Right renal cortex interstitium (tissue), 3 donors: ENCODE measurements at regions not wholly inside any gene's neighbourhood (a gene's known extent, or its start where the extent isn't known, plus 50 kb on each side); places are given as distances from the start of the nearest gene placed in this dataset.

Experiments
- DNase-seq, 3 donors: peaks; one replicate each; pipeline ENCODE4 v3.0.0-alpha.2; 2013; ENCODE audit warnings: low read depth in 3 of 3, low spot score in 2 of 3

GRCh38 chr14:85273099-85273677, 256.8 kb upstream of the FLRT2 start:
- no peak for DNase-seq

DNA sequence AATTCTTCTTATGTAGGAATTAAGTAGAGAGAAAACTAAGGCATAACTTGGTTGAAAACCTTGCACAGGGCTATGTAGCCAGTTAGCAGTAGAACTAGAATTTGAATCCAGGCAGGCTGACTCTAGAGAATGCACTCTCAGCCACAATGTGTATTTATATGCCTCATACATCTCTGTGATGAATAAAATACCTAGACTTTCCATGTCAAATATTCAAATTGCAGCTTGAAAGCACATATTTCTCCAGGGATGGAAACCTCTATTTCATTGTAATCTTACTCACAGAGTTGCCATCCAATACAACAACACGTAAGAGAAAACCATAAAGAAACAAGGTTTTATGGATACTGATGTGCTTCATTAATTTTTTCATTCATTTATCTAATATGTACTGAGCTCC, 256.0 kb upstream of the FLRT2 start:
- no peak for DNase-seq

DNA sequence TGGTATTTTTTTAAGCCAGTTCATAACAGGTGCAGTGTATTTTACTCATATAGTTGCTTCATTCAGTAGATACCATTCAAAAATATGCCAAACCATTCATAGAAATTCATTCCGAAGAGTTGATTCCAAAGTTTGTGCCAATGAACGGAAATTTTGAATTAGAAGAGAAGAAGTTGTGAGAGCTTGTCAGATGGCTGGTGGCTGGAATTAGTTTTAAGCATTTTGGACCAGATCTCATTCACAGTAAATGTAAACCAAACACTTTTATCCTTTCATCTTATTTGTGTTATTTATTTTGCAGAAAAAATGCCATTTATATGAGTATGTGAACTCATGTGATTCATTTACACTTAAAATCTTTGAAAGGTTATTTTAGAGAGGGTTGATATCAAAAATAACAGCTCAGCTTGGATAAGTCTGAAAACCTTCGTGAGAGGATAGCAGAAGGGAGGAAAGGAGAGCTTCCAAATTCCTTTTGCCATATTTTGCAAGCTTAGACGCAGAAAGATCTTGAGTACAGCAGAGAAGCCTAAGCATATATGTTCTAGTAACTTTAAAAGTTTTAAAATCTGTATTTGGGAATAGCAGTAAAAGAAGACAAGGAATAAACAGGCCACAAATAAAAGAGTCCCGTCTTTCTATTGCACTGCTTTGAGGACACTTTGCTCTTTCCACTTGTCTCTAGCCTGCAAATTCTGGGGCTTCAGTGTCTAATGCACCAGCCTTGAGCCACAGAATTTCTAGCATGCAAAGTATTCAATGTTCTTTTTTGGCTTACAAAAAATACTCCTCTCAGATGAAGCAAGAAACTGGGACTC, 253.6 kb upstream of the FLRT2 start:
- no peak for DNase-seq

DNA sequence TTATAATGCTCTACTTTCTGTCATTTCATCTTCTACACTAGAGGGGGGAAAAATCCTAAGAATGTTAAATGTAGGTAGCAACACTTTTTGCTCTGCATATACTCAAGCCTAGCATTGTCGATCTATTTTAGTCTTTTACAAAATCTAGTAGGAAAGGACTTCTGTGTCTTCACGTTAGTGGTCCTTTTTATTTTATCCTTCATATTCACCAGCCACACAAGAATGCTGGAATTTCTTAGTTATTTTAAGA, 253.0 kb upstream of the FLRT2 start:
- DNase-seq: no peak

GRCh38 chr14:85279407-85279806, 250.5 kb upstream of the FLRT2 start:
- DNase-seq: no peak

DNA sequence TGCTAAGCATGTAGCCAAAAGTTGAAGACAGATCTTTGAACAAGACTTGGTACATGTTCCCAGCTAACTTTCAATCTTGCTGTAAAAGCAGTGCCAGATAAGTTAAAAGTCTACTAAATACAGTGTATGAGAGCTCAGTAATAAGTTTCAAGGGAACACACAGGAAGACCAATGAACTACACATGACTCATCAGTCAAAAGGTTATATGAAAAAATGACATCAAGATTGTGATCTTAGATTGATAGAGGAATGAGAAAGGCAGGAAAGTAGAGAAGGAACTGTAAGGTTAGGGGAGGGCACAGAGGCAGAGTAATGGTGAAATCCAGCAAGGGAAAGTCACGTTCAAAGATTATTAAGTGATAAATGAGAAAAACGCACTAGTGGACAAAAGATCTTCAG, 249.9 kb upstream of the FLRT2 start:
- no peak for DNase-seq

- no peak for DNase-seq
Measured at GRCh38 chr14:85281921-85282320, 248.0 kb upstream of the FLRT2 start.

GRCh38 chr14:85288041-85288440, 241.9 kb upstream of the FLRT2 start:
- no peak for DNase-seq

GRCh38 chr14:85291731-85292130, 238.2 kb upstream of the FLRT2 start:
- no peak for DNase-seq

- no peak for DNase-seq
Measured at GRCh38 chr14:85293612-85294234, 236.2 kb upstream of the FLRT2 start.

DNA sequence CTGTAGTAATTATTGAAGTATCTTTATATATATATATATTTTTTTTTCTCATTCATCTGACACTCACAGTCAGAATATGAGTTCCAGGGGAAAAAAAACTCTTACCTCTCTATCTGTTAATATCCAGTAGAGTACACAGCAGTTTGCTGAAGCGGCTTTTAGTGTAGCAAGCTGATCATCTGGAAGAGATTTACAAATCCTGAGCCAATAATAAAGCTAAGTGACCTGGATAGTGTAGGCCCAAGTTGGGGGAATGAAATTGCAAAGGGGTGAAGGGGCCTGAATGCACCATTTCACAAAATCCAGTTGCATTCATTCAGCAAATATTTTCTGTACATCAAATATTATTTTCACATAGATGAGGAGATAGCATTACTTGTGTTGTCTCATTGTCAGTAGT, 234.6 kb upstream of the FLRT2 start:
- DNase-seq: no peak

DNA sequence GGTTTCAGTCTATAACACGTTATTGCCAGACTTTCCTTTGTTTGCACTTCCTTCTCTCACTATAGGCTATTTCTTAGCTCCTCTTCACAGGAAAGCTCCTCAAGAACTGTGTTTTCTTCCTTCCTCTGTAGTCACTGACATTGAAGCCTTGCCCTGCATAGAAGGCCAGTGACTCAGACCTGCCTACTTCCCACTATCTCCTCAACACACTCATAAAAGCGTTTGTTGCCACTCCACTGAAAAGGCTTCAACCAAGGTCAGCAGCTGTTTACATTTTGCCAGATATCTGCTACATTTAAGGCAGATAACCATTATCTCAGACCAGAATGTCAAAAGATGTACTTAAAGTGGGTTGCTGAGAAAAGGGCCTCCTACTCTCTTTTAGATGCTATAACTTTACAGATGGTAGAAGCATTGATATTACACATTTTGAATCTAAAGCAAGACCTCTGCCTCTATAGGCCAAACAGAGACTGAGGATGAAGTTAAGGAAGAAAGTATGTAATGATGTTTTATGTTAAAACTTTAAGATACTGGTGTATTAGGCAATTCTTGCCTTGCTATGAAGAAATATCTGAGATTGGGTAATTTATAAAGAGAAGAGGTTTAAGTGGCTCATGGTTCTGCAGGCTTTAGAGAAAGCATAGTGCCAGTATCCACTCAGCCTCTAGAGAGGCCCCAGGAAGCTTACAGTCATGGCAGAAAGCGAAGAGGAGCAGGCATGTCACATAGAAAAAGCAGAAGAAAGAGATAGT, 233.3 kb upstream of the FLRT2 start:
- no peak for DNase-seq

- no peak for DNase-seq
Measured at GRCh38 chr14:85300107-85300506, 229.8 kb upstream of the FLRT2 start.

DNA sequence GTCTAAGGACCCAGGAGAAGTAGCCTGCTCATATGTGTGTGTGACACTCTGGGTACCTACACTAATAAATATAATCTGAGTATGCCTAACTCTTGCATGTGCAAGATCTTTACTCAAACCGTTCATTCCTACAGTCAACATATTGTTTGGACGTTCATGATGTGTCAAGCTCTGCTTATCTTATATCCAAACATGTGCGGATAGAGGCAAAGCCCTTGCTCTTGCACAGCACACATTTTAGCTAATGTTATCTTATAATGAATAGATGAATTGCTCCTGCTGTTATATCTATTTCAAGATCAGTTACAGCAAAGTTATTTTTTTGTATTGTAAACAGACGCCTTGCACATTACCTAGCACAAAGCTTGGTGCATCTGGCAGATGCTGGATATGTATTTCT, 228.4 kb upstream of the FLRT2 start:
- DNase-seq: no peak

GRCh38 chr14:85306024-85306423, 223.9 kb upstream of the FLRT2 start:
- DNase-seq: no peak

DNA sequence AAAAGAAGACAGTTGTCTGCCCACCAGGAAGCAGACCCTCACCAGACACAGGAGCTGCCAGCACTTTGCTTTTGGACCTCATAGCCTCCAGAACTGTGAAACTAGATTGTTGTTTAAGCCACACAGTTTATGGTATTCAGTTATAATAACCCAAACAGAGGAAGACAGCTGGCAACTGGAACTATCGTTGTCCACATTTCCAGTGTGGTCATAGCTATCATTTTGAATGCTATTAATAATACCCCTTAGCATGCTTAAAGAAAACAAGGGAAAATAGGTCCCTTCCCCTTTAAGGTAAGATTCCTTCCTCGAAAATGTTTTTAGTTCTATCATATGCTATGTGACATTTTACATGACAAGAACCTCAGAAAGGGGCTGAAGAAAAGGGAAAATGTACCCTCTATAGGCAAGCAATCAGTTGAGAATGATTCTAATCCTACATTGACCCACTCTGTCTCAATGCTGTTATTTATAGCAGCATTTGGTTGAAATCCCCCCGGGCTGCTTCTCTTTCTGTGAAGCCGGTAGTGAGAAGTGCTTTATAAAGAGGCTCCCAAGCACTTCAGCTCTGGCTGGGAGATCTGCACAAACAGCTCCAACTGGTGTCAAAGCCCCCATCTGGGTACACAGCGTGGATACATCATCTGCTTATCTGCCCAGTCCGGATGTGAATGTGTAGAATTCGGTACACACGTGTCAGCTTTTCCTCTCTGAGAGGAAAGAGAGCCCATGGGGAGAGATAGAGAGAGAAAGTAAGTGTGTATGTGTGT, 221.2 kb upstream of the FLRT2 start:
- no peak for DNase-seq

- no peak for DNase-seq
Measured at GRCh38 chr14:85310491-85311272, 219.3 kb upstream of the FLRT2 start.

GRCh38 chr14:85313560-85314207, 216.3 kb upstream of the FLRT2 start:
- DNase-seq: no peak

DNA sequence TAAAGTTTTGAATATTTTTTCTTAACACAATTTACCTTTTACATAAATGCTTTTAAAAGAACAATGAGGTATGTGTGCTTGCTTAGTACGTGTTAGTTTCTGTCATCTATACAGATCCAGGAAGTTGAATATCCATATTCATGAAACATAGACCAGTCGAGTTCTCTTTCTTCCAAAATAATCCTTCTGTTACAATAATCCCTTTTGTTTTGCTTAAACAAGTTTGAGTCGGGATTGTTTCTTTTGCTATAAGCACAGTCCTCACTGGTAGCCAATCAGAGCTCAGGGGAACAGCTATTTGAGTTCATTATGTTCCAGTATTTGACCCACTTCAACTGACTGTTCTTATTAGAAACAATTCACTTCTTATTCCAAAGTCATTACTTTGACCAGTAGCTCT, 214.7 kb upstream of the FLRT2 start:
- DNase-seq: no peak
